ENCODE measurements at regions not wholly inside any gene's neighbourhood (a gene's known extent, or its start where the extent isn't known, plus 50 kb on each side); places are given as distances from the start of the nearest gene placed in this dataset.

DNA sequence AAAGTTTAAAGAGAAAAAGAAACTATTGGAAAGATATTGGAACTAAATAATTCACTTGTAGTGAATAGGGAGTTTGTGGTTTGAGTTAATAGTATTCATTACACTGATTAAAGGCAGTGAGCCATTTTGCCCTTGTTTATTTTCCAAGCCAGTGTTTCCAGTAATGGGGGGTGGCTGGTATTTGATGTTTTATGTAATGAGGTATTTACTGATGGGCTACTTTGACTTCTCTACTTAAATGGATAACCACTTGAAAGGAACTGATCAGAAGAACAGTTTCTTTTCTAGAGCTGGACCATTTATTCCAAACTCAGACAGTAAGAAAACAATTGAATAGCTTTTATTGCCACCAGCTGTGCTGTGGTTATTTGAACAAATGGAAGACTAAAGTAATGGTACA, 227.0 kb upstream of the HDAC9 start:
- Histone ChIP-seq H3K79me2 (ENCODE audit: control insufficient read depth, insufficient read depth, low read length) (no peaks in the 10 kb centered on the region), H3K4me2 (ENCODE audit: insufficient read depth, low read length) (no peak overlapping the region), H2AFZ (ENCODE audit: low read depth, low read length) (no peak overlapping the region), H4K20me1 (replicated peaks; ENCODE audit: control insufficient read depth, extremely low read depth, insufficient read depth, low read length) (no peaks in the 10 kb centered on the region), H3K9me1 (replicated peaks; ENCODE audit: control insufficient read depth, extremely low read depth, insufficient read depth, low read length) (peaks cover 2% of the 10 kb centered on the region), H3K4me1 (ENCODE audit: control insufficient read depth, extremely low read depth, insufficient read depth, low read length) (no peaks in the 10 kb centered on the region), H3K9ac (replicated peaks; ENCODE audit: extremely low read depth, insufficient read depth, low read length) (no peak overlapping the region), H3K9me3 (replicated peaks; ENCODE audit: control insufficient read depth, insufficient read depth, low read length) (no peaks in the 10 kb centered on the region), H3K36me3 (ENCODE audit: control insufficient read depth in 2 of 2, extremely low read depth in 1 of 2, insufficient read depth in 2 of 2, low read length in 2 of 2) (no peaks in the 10 kb centered on the region), H3K4me3 (replicated peaks in 1 of 3; ENCODE audit: insufficient read depth in 1 of 3, low read depth in 1 of 3, low read length in 3 of 3) (no peak overlapping the region), H3K27me3 (ENCODE audit: control insufficient read depth in 2 of 2, insufficient read depth in 2 of 2, low read length in 2 of 2) (no peaks in the 10 kb centered on the region), H3K27ac (ENCODE audit: insufficient read depth, low read depth, low read length) (no peak overlapping the region)
- FAIRE-seq (no peak), DNase-seq (ENCODE audit: low read depth, low spot score) (no peak)
- no peak for TF ChIP-seq MYC (IDR thresholded peaks at IDR 0.05; ENCODE audit: low read depth, low read length)
- TF ChIP-seq JUN (IDR thresholded peaks at IDR 0.05; ENCODE audit: borderline replicate concordance, insufficient read depth, insufficient read length, low read depth), result no peak
- TF ChIP-seq EZH2 (IDR thresholded peaks at IDR 0.05; ENCODE audit: borderline replicate concordance, low read depth, low read length, severe bottlenecking), result no peak
- TF ChIP-seq, protein P1, sequence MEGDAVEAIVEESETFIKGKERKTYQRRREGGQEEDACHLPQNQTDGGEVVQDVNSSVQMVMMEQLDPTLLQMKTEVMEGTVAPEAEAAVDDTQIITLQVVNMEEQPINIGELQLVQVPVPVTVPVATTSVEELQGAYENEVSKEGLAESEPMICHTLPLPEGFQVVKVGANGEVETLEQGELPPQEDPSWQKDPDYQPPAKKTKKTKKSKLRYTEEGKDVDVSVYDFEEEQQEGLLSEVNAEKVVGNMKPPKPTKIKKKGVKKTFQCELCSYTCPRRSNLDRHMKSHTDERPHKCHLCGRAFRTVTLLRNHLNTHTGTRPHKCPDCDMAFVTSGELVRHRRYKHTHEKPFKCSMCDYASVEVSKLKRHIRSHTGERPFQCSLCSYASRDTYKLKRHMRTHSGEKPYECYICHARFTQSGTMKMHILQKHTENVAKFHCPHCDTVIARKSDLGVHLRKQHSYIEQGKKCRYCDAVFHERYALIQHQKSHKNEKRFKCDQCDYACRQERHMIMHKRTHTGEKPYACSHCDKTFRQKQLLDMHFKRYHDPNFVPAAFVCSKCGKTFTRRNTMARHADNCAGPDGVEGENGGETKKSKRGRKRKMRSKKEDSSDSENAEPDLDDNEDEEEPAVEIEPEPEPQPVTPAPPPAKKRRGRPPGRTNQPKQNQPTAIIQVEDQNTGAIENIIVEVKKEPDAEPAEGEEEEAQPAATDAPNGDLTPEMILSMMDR (IDR thresholded peaks at IDR 0.05; ENCODE audit: extremely low read depth in 1 of 2, insufficient read depth in 1 of 2, low read depth in 1 of 2, low read length in 2 of 2), result no peak
- TF ChIP-seq, protein P2, sequence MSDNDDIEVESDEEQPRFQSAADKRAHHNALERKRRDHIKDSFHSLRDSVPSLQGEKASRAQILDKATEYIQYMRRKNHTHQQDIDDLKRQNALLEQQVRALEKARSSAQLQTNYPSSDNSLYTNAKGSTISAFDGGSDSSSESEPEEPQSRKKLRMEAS (IDR thresholded peaks at IDR 0.05; ENCODE audit: insufficient read depth, insufficient read length), result no peak
- no peak for TF ChIP-seq FOS (IDR thresholded peaks at IDR 0.05; ENCODE audit: borderline replicate concordance, insufficient read depth, low read length)
- no peak for TF ChIP-seq POLR2A (IDR thresholded peaks at IDR 0.05; ENCODE audit: low read depth, low read length)
- TF ChIP-seq GATA2 (IDR thresholded peaks at IDR 0.05; ENCODE audit: insufficient read depth, insufficient read length, low read depth, low read length), result no peak
- POLR2A ChIA-PET, result no interaction called here
- BruUV-seq (replicated peaks), result no TSS peak
- CTCF ChIA-PET, result interaction anchor here (1.0 kb wide), 1 partner anchor 499 kb away, joined by 4 read pairs; no protein-coding TSS in a partner anchor
- dilution Hi-C loops (cut with MboI; ENCODE audit: extremely low pct_ligation_motif_present, low sequenced_read_pairs), result no loop called here
- intact Hi-C loops (cut with micrococcal nuclease), result no loop called here

Data from endothelial cell of umbilical vein (primary cell).